Kidney tubule cell (primary cell): ENCODE measurements at regions not wholly inside any gene's neighbourhood (a gene's known extent, or its start where the extent isn't known, plus 50 kb on each side); places are given as distances from the start of the nearest gene placed in this dataset.
"Not testable (repeated sequence)": the region's sequence is repeated elsewhere in the genome, so short reads cannot be mapped to it uniquely, and the experiment has no call there.

ENCODE experiments used
- DNase-seq: peaks from one replicate; pipeline ENCODE4 v3.0.0-alpha.2; 2018; ENCODE audit warnings: low spot score

DNA sequence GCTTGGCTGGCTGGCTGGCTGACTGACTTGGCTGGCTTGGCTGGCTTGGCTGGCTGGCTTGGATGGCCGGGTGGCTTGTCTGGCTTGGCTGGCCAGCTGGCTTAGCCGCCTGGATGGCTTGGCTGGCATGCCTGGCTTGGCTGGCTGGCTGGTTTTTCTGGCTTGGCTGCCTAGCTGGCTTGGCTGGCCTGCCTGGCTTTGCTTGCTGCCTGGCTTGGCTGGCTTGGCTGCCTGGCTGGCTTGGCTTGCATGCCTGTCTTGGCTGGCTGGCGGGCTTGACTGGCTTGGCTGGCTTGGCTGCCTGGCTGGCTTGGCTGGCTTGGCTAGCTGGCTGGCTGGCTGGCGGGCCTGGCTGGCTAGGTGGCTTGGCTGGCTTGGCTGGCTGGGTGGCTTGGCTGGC is 2830.5 kb downstream of the RPIA start:
- DNase-seq, result not testable (repeated sequence)

DNA sequence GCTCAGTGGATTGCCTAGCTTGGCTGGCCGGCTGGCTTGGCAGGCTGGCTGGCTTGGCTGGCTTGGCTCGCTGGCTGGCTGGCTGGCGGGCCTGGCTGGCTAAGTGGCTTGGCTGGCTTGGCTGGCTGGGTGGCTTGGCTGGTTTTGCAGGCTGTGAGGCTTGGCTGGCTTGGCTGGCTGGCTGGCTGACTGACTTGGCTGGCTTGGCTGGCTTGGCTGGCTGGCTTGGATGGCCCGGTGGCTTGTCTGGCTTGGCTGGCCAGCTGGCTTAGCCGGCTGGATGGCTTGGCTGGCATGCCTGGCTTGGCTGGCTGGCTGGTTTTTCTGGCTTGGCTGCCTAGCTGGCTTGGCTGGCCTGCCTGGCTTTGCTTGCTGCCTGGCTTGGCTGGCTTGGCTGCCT is 2831.4 kb downstream of the RPIA start:
- not testable (repeated sequence) for DNase-seq

DNA sequence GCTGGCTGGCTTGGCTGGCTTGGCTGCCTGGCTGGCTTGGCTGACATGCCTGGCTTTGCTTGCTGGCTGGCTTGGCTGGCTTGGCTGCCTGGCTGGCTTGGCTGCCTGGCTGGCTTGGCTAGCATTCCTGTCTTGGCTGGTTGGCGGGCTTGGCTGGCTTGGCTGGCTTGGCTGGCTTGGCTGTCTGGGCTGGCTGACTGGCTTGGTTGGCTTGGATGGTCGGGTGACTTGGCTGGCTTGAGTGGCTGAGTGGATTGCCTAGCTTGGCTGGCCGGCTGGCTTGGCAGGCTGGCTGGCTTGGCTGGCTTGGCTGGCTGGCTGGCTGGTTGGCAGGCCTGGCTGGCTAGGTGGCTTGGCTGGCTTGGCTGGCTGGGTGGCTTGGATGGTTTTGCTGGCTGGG is 2832.3 kb downstream of the RPIA start:
- DNase-seq, result not testable (repeated sequence)

DNA sequence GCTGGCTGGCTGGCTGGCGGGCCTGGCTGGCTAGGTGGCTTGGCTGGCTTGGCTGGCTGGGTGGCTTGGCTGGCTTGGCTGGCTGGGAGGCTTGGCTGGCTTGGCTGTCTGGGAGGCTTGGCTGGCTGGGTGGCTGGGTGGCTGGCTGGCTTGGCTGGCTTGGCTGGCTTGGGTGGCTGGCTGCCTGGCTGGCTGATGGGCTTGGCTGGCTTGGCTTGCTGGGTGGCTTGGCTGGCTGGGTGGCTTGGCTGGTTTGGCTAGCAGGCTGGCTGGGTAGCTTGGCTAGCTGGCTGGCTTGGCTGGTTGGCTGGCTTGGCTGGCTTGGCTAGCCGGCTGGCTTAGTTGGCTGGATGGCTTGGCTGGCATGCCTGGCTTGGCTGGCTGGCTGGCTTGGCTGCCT is 2834.1 kb downstream of the RPIA start:
- not testable (repeated sequence) for DNase-seq

DNA sequence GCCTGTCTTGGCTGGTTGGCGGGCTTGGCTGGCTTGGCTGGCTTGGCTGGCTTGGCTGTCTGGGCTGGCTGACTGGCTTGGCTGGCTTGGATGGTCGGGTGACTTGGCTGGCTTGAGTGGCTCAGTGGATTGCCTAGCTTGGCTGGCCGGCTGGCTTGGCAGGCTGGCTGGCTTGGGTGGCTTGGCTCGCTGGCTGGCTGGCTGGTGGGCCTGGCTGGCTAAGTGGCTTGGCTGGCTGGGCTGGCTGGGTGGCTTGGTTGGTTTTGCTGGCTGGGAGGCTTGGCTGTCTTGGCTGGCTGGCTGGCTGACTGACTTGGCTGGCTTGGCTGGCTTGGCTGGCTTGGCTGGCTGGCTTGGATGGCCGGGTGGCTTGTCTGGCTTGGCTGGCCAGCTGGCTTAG is 2834.6 kb downstream of the RPIA start:
- DNase-seq, result not testable (repeated sequence)

DNA sequence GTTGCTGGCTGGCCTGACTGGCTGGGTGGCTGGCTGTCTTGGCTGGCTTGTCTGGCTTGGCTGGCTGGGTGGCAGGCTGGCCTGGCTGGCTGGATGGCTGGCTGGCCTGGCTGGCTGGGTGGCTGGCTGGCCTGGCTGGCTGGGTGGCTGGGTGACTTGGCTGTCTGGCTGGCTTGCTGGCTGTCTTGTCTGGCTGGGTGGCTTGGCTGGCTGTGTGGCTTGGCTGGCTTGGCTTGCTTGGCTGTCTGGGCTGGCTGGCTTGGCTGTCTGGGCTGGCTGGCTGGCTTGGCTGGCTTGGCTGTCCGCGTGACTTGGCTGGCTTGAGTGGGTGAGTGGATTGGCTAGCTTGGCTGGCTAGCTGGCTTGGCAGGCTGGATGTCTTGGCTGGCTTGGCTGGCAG is 2835.6 kb downstream of the RPIA start:
- DNase-seq, result not testable (repeated sequence)

DNA sequence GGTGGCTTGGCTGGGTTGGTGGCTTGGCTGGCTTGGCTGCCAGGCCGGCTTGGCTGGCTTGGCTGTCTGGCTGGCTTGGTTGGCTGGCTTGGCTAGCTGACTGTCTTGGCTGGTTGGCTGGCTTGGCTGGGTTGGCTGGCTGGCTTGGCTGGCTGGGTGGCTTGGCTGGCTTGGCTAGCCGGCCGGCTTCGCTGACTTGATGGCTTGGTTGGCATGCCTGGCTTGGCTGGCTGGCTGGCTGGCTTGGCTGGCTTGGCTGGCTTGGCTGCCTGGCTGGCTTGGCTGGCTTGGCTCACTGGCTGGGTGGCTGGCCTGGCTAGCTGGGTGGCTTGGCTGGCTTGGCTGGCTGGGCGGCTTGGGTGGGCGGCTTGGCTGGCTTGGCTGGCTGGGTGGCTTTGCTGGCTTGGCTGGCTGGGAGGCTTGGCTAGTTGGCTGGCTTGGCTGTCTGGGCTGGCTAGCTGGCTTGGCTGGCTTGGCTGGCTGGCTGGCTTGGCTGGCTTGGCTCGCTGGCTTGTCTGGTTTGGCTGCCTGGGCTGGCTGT is 2836.1 kb downstream of the RPIA start:
- DNase-seq, result peak; percentile 1

DNA sequence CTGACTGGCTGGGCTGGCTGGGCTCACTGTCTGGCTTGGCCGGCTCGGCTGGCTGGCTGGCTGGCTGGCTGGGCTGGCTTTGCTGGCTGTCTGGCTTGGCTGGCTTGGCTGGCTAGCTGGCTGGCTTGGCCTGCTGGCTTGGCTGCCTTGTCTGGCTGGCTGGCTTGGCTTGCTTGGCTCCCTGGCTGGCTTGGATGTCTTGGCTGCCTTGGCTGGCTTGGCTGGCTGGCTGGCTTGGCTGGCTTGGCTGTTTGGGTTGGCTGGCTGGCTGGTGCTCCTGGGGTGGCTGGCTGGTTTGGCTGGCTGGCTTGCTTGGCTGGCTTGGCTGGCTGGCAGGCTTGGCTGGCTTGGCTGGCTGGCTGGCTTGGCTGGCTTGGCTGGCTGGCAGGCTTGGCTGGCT is 2836.9 kb downstream of the RPIA start:
- DNase-seq, result not testable (repeated sequence)

DNA sequence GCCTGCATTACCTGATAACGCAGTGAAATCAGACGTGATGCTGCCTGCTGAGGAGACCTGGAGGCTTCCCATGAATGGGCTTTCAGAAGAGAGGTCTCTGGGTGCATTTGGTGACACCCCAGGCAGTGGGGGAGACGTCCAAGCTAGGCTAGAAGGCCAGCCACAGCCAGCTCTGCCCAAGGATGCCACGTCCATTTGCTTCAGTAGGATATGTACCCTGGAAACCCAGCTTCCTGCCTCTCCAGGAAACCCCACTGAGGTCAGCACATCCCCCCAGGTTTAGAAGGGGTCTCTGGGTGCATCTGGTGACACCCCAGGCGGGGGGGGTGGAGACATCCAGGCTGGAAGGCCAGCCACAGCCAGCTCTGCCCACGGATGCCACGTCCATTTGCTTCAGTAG is 2844.6 kb downstream of the RPIA start:
- not testable (repeated sequence) for DNase-seq

DNA sequence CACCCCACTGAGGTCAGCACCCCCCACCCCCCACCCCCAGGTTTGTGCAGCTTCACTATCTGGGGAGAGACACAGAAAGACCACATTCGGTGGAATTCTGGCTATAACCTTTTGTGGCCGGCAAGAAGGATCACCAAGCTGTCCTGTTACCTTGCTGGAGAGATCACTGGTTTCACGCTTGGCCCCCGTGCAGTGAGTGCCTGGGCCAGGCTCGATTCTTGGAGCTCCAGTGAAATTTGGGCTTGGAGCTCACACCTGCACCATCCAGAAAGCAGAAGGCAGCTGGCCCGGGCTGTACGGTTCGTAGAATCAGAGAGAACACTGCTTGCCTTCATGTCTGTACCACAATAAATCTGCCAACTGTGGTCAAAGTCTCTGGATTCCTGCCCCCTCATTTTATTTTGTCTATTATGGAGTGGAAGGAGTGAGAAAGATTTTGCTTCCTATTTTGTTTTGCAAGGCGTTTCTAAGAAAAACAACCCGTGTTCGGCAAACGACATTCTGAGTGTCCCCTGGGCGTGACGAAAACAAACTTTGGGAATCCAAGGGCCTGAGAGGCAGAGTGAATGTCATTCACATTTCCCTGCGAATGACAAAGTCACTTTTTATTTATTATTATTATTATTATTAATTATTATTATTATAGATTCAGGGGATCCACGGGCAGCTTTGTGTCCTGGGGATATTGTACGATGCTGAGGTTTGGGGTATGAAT is 2845.2 kb downstream of the RPIA start:
- not testable (repeated sequence) for DNase-seq

DNA sequence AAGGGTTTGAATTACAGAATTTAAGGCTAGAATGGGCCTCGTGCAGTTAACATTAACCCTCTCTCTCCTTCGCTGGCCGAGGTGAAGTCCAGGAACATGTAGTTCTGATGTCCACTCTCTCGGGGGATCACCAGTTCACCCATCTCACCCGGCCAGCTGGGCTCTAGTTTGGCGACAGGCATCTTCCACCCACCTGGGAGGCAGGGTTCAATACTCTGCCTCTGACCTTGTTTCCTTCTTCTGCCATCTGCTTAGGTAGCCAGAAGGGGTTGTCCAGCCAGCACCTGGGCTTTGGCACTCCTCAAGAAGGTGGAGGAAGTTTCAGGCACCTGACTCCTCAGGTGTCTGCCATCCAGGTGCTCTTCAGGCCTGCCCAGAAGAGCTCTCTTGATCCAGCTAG is 2857.8 kb downstream of the RPIA start:
- DNase-seq, result peak; percentile 0

DNA sequence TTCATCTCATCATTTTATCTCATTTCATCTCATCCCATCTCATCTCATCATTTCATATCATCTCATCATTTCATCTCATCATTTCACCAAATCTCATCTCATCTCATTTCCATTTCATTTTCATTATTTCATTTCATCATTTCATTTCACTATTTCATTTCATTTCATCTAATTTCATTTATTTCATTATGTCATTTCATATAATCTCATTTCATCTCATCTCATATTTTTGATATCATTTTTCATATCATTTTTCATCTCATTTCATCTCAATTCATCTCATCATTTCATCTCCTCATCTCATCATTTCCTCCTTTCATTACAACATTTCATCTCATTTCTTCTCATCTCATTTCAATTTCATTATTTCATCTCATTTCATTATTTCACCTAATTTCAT is 2866.8 kb downstream of the RPIA start:
- not testable (repeated sequence) for DNase-seq

DNA sequence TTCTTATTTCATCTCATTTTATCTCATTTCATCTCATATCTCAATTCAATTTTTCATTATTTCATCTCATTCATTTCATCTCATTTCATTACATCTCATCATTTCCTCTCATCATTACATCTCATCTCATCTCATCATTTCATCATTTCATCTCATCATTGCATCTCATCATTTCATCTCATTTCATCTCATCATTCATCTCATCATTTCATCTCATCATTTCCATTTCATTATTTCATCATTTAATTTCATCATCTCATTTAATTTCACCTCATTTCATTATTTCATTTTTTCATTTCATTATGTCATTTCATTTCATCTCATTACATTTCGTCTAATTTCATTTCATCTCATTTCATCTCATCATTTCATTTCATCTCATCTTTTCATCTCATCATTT is 2867.8 kb downstream of the RPIA start:
- DNase-seq, result not testable (repeated sequence)

DNA sequence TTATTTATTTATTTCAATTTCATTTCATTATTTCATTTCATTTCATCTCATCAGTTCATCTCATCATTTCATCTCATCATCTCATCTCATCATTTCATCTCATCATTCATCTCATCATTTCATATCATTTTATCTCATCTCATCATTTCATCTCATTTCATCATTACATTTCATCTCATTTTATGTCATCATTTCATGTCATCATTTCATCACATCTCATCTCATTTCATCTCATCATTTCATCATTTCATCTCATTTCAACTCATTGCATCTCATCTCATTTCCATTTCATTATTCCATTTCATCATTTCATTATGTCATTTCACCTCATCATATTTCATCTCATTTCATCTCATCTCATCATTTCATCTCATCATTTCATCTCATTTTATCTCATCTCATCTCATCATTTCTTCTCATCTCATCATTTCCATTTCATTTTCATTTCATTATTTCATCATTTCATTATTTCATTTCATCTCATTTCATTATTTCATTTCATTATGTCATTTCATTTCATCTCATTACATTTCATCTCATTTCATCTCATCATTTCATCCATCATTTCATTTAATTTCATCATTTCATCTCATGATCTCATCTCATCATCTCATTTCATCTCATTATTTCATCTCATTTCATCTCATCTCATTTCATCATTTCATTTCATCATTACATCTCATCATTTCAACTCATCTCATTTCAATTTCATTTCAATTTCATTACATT is 2868.6 kb downstream of the RPIA start:
- not testable (repeated sequence) for DNase-seq

DNA sequence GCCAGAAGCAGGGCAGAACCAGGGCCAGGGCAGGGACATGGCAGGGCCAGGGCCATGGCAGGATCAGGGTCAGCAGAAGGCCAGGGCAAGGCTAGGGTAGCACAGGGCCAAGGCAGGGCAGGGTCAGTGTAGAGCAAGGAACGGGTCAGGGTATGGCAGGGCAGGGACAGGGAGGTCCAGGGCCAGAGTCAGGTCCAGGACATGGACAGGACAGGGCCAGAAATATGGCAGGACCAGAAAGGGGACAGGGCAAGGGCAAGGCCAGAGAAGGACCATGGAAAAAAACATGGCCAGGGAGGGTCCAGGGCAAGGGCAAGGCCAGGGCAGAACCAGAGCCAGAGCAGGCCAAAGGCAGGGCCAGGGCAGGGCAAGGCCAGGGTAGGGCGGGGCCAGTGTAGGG is 2870.7 kb downstream of the RPIA start:
- DNase-seq, result not testable (repeated sequence)

DNA sequence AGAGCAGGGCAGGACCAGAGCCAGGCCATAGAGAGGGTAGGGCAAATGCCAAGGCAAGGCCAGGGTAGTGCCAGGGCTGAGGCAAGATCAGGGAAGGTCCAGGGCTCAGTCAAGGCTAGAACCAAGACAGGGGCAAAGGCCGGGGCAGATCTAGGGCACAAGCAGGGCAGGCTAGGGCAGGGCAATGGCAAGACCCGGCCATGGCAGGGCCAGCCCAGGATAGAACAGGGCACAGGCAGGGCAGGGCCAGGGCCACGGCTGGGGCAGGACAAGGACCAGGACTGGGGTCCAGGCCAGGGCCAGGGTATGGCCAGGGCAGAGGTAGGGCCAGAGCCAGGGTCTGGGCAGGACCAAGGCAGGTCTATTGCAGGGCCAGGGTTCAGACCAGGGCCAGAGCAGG is 2873.2 kb downstream of the RPIA start:
- DNase-seq, result not testable (repeated sequence)

DNA sequence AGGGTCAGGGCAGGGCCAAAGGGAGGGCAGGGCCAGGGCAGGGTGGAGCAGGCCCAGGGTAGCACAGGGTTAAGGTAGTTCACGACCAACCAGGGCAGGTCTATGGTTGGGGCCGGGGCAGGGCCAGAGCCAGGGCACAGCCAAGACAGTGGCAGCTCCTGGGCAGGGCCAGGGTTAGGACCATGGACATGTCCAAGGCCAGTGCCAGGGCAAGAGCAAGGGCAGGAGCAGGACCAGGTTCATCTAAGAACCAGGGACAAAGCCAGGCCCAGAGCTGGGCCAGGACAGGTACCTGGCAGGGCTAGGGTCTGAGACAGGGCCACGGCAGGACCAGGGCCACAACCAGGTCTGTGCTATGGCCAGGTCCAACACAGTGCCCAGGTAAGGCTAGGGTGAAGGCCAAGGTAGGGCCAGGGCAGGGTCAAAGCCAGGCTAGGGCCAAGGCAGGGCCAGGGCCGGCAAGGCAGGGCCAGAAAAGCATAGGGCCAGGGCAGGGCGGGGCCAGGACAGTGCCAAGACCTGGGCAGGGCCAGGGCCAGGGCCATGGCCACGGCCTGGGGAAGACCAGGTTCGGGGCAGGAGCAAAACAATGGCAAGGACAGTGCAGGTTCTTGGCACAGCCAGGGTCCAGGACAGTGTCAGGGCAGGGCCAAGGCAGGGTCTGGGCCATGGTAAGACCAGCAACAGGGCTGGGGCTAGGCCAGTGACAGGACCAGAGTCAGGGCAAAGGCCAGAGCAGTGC is 2874.4 kb downstream of the RPIA start:
- DNase-seq, result not testable (repeated sequence)

DNA sequence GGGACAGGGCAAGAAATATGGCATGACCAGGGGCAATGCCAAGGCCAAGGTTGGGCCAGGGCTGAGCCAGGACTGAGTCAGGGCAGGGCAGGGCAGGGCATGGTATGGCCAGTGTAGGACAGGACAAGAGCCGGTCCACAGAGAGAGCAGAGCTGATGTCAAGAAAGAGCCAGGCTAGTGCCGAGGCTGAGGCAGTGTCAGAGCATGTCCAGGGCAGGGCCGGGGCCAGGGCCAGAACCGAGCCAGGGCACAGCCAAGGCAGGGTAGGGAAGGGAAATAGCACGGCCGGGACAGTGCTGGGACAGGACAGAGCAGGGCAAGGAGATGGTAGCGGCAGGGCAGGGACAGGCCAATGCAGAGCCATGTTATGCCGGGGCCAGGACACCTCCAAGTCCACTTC is 2875.1 kb downstream of the RPIA start:
- DNase-seq, result not testable (repeated sequence)

DNA sequence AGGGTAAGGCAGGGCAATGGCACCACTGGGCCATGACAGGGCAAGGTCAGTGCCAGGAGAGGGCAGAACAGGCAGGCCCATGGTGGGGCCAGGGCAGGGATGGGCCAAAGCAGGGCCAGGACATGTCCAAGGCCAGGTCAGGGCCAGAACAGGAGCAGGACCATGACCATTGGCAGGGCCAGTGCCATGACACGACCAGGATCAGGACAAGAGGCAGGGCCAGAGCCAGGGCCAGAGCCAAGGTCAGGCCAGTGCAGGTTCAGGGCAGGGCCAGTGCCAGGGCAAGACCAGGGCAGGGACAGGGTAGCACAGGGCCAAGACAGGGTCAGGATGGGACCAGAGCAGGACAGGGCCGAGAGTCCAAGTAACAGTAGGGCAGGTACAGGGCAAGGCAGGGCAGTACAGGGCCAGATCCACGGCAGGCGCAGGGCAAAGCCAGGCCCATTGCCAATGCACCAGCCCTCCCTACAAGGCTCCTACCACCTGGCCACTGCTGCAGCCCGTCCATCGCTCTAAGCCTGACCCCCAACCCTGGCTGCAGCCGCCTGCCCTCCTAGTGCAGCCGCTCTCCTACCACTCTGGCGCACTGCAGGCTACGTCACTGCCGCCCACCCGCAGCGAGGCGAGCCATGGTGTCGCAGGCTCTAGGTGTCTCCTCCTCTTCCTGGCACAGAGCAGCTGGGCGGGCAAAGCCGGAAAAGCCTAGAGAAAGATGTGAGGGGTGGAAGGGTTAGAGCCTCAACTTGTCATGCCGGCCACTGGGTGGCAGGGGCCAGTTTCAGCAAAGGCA is 2876.3 kb downstream of the RPIA start:
- DNase-seq, result not testable (repeated sequence)

DNA sequence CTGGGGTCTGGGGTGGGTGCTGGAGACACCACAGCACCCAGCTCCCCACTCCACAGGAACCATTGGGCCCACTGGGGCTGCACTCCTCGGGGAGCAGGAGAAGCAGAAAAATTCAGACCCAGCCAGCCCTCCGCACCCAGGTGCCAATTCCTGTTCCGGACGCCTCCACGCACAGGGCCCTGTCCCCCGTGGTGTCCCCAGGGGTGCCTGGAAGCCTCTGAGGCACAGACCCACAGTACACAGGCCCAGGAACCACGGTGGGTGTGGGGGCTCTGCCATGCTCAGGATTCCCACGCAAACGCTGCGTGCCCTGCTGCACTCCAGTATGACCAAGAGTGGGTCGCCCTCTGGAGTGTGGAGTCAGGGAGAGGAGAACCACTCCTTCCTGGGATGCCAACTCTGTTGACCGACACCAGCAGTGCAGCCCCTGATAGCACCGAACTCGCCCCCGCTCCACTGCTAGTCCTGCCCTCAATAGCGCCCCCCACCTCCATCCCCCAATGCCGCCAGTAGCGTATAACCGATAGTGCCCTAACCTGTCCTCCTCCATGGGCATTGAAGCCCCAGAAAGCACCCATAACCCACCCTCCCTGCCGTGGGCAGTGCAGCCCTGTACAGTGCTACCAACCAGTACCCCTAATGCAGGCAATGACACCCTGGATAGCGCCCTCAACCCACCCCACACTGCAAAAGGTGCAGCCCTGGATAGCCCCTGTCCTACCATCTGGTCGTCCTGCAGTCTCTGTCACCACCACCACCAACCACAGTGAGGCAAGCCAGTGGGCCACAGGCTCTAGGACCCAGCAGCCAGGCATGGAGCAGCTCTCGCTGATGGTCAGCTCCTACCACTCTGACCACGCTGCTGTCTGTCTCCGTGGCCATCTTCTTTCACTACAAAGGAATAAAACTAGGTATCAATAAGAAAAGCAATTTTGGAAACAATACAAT is 2877.2 kb downstream of the RPIA start:
- not testable (repeated sequence) for DNase-seq
